ENCODE measurements at regions not wholly inside any gene's neighbourhood (a gene's known extent, or its start where the extent isn't known, plus 50 kb on each side); places are given as distances from the start of the nearest gene placed in this dataset.
"Not testable (repeated sequence)": the region's sequence is repeated elsewhere in the genome, so short reads cannot be mapped to it uniquely, and the experiment has no call there.

DNA sequence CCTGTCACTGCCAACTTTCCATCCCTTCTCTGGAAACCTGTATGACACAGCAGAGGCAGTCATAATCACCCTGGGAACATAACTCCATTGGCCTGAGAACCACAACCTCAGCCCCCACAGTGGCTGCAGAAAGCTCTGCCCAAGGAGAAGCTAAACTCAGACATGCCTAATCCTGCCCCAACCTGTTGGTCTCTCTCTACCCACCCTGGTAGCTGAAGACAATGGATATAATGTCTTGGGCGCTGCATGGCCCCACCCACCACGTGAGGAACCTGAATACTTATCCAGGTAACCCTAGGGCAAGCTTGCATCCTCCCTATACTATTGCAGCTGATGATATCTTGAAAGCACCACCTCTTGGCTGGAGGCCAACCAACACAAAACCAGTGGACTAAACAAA, 225.2 kb downstream of the TEX13C start:
- POLR2A ChIA-PET: no interaction called here

DNA sequence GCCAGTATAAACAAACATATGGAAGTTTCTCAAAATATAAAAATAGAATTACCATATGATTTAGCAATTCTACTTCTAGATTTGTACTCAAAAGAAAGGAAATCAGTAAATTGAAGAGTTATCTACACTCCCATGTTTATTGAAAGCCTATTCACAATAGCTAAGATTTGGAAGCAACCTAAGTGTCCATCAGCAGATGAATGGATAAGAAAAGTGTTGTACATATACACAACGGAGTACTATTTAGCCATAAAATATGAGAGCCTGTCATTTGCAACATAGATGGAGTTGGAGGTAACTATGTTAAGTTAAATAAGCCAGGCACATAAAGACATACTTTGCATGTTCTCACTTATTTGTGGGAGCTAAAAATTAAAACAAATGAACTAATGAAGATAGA, 257.8 kb downstream of the TEX13C start:
- TF ChIP-seq FOXA1 (IDR thresholded peaks at IDR 0.05) (no peak), SP1 (IDR thresholded peaks at IDR 0.05) (no peak), FOXM1 (IDR thresholded peaks at IDR 0.05; ENCODE audit: borderline replicate concordance) (no peak), NFRKB (IDR thresholded peaks at IDR 0.05) (no peak), TARDBP (IDR thresholded peaks at IDR 0.05) (no peak), ELF4 (IDR thresholded peaks at IDR 0.05) (no peak), HDGF (IDR thresholded peaks at IDR 0.05; ENCODE audit: borderline replicate concordance) (no peak), L3MBTL2 (conservative IDR thresholded peaks at IDR 0.05) (no peak)
- TF ChIP-seq, protein P1, sequence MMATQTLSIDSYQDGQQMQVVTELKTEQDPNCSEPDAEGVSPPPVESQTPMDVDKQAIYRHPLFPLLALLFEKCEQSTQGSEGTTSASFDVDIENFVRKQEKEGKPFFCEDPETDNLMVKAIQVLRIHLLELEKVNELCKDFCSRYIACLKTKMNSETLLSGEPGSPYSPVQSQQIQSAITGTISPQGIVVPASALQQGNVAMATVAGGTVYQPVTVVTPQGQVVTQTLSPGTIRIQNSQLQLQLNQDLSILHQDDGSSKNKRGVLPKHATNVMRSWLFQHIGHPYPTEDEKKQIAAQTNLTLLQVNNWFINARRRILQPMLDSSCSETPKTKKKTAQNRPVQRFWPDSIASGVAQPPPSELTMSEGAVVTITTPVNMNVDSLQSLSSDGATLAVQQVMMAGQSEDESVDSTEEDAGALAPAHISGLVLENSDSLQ (IDR thresholded peaks at IDR 0.05): no peak
- POLR2A ChIA-PET: no interaction called here
- CTCF ChIA-PET: no interaction called here
- no peak for DNase-seq (ENCODE audit: extremely low spot score)

More for the DNA sequence above, 225.2 kb downstream of the TEX13C start:
- no peak for TF ChIP-seq ELF4 (IDR thresholded peaks at IDR 0.05)
- no peak for TF ChIP-seq HDGF (IDR thresholded peaks at IDR 0.05; ENCODE audit: borderline replicate concordance)
- no peak for TF ChIP-seq FOXK2 (IDR thresholded peaks at IDR 0.05)
- DNase-seq (ENCODE audit: extremely low spot score): no peak
- CTCF ChIA-PET: no interaction called here

DNA sequence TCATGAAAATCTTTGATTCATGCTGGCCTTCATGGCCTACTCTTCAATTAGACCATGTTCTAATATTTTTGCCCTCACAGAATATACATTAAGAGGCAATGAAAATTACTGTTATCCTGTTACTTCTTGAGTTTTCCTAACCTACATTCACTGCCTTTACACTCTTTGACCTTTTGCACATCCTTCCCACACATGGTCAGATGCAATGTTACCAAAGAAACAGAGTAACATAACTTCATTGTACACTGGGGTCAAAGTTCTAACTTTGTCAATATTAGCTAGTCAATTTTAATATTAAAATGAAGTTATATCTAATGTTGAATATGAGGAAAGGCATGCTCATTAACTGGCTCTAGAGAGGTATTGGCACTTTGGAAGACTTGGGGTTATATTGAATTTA, 284.8 kb downstream of the TEX13C start:
- DNase-seq (ENCODE audit: extremely low spot score): no peak
- TF ChIP-seq CTBP1 (IDR thresholded peaks at IDR 0.05; ENCODE audit: borderline replicate concordance) (no peak), ELF4 (IDR thresholded peaks at IDR 0.05) (no peak), SUZ12 (IDR thresholded peaks at IDR 0.05) (no peak), FOXM1 (IDR thresholded peaks at IDR 0.05; ENCODE audit: borderline replicate concordance) (no peak), FOXK2 (IDR thresholded peaks at IDR 0.05) (no peak), BHLHE40 (IDR thresholded peaks at IDR 0.05; ENCODE audit: borderline replicate concordance) (no peak), ZNF384 (IDR thresholded peaks at IDR 0.05) (no peak), ARNT (IDR thresholded peaks at IDR 0.05) (no peak), FOXA1 (IDR thresholded peaks at IDR 0.05) (no peak), L3MBTL2 (conservative IDR thresholded peaks at IDR 0.05) (no peak), HDGF (IDR thresholded peaks at IDR 0.05; ENCODE audit: borderline replicate concordance) (no peak), NFRKB (IDR thresholded peaks at IDR 0.05) (no peak), TARDBP (IDR thresholded peaks at IDR 0.05) (no peak), SP1 (IDR thresholded peaks at IDR 0.05) (no peak), LEF1 (IDR thresholded peaks at IDR 0.05; ENCODE audit: borderline replicate concordance) (no peak)
- TF ChIP-seq, protein P1 (IDR thresholded peaks at IDR 0.05): no peak
- POLR2A ChIA-PET: no interaction called here
- CTCF ChIA-PET: no interaction called here

DNA sequence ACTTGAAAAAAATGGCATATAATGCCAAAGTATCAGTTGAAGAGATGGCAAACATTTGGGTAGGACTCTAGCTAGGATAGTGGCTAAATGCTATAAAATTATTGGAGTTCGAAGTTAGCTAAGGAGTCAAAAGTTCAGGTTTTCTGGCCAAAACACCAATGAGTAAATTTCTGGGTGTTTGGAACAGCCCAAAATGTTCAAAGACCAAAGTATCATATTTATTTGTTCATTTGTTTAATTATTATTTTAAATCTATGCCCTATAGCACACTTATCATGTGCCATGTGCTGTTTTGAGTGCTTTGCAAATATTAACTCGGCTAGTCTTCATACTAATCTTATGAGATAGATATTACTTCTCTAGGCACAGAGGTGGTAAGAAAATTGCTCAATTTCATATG, 285.5 kb downstream of the TEX13C start:
- CTCF ChIA-PET: no interaction called here
- TF ChIP-seq SUZ12 (IDR thresholded peaks at IDR 0.05): no peak
- no peak for TF ChIP-seq FOXA1 (IDR thresholded peaks at IDR 0.05)
- TF ChIP-seq ARNT (IDR thresholded peaks at IDR 0.05): no peak
- no peak for TF ChIP-seq FOXK2 (IDR thresholded peaks at IDR 0.05)
- TF ChIP-seq BHLHE40 (IDR thresholded peaks at IDR 0.05; ENCODE audit: borderline replicate concordance): no peak
- TF ChIP-seq TARDBP (IDR thresholded peaks at IDR 0.05): no peak
- TF ChIP-seq CTBP1 (IDR thresholded peaks at IDR 0.05; ENCODE audit: borderline replicate concordance): no peak
- TF ChIP-seq HDGF (IDR thresholded peaks at IDR 0.05; ENCODE audit: borderline replicate concordance): no peak
- no peak for TF ChIP-seq NFRKB (IDR thresholded peaks at IDR 0.05)
- TF ChIP-seq FOXM1 (IDR thresholded peaks at IDR 0.05; ENCODE audit: borderline replicate concordance): no peak
- no peak for TF ChIP-seq ELF4 (IDR thresholded peaks at IDR 0.05)
- POLR2A ChIA-PET: no interaction called here
- no peak for DNase-seq (ENCODE audit: extremely low spot score)

DNA sequence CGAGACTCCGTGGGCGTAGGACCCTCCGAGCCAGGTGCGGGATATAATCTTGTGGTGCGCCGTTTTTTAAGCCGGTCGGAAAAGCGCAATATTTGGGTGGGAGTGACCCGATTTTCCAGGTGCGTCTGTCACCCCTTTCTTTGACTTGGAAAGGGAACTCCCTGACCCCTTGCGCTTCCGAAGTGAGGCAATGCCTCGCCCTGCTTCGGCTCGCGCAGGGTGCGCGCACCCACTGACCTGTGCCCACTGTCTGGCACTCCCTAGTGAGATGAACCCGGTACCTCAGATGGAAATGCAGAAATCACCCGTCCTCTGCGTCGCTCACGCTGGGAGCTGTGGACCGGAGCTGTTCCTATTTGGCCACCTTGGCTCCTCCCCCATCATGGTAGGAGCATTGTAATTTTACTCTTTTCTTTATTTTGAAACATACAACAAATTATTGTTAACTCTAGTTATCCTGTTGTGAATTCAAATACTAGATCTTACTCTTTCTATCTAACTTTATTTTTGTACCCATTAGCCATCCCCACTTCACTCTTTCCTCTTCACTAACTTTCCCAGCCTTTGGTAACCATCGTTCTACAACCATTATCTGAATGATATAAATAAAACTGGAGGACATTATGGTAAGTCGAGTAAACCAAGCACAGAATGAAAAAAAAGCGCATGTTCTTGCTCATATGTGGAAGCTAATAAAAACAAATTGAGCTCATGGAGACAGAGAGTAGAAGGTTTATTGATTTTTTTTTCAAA, 295.1 kb downstream of the TEX13C start:
- POLR2A ChIA-PET; DNase-seq (ENCODE audit: extremely low spot score); CTCF ChIA-PET: not testable (repeated sequence)

DNA sequence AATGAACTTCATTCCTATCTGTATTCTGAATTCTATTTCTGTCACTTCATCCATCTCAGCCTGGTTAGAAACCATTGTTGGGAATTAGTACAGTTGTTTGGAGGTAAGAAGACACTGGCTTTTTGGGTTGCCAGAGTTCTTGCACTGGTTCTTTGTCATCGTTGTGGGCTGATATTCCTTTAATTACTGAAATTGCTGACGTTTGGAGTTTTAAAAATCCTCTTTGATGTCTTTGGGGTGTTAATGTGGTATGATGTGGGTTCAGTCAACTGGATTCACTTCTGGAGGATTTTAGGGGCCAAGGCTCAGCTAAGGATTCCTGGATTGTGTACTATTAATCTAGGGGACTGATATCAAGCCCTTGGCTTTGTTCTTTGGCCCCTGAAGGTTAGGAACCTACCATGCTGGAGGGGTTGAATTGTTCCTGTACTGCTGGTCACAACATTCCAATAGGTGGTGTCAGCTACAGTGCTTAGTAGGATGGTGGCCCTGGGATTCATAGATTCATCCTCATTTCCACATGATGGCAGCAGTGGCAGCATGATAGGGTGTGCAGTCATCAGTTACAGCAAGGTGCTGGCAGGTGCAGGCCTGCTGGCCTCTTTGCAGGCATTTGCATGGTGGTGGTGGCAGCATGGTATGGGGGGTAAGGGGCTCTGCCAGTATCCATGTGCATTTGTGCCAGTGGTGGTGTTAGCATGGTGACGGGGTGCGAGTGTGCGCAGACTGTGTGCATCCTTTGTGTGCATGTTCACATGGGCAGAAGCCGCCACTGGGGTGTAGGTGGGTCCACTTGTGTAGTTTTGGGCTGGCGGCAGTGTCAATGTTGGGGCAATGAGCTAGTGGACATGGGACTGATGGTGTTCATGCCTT, 301.3 kb downstream of the TEX13C start:
- ChIA-PET POLR2A (no interaction called here), CTCF (no interaction called here)
- DNase-seq (ENCODE audit: extremely low spot score): no peak
- TF ChIP-seq L3MBTL2 (conservative IDR thresholded peaks at IDR 0.05) (no peak), ELF4 (IDR thresholded peaks at IDR 0.05) (no peak), TARDBP (IDR thresholded peaks at IDR 0.05) (no peak), HDGF (IDR thresholded peaks at IDR 0.05; ENCODE audit: borderline replicate concordance) (no peak), BHLHE40 (IDR thresholded peaks at IDR 0.05; ENCODE audit: borderline replicate concordance) (no peak), FOXA1 (IDR thresholded peaks at IDR 0.05) (no peak), SUZ12 (IDR thresholded peaks at IDR 0.05) (no peak), SP1 (IDR thresholded peaks at IDR 0.05) (no peak), ZNF384 (IDR thresholded peaks at IDR 0.05) (no peak), FOXM1 (IDR thresholded peaks at IDR 0.05; ENCODE audit: borderline replicate concordance) (no peak), ARNT (IDR thresholded peaks at IDR 0.05) (no peak), FOXK2 (IDR thresholded peaks at IDR 0.05) (no peak), NFRKB (IDR thresholded peaks at IDR 0.05) (no peak), CTBP1 (IDR thresholded peaks at IDR 0.05; ENCODE audit: borderline replicate concordance) (no peak), LEF1 (IDR thresholded peaks at IDR 0.05; ENCODE audit: borderline replicate concordance) (no peak)
- TF ChIP-seq, protein P1 (IDR thresholded peaks at IDR 0.05): no peak
